Small intestine (tissue), 7 donors: ENCODE measurements at regions not wholly inside any gene's neighbourhood (a gene's known extent, or its start where the extent isn't known, plus 50 kb on each side); places are given as distances from the start of the nearest gene placed in this dataset.
A peak's percentile ranks its signal among the peaks of the same experiment; 100 is the strongest.

Source experiments
- DNase-seq, 2 donors: peaks; one replicate each; pipeline versions ENCODE4 v3.0.0 to v3.0.0-alpha.2; 2013
- FAIRE-seq: peaks from 2 replicates; lab custom pipeline; 2012; peaks lifted over from hg19 to GRCh38; lab: Jason Lieb, UNC
- H3K27ac ChIP-seq, 3 donors: one replicate each; pipeline ENCODE4 v1.5.1; 2013; ENCODE audit warnings: low read length in 2 of 3, mild to moderate bottlenecking in 2 of 3, control low read depth in 1 of 3, inconsistent platforms in 1 of 3, low read depth in 1 of 3, moderate library complexity in 1 of 3
- H3K27me3 ChIP-seq, 3 donors: one replicate each; pipeline ENCODE4 v1.6.1; 2013; ENCODE audit warnings: low read length in 3 of 3, inconsistent platforms in 1 of 3; ENCODE audit not compliant: control insufficient read depth in 3 of 3, insufficient read depth in 3 of 3
- H3K36me3 ChIP-seq, 3 donors: one replicate each; pipeline ENCODE4 v1.6.1; 2013; ENCODE audit warnings: low read length in 3 of 3, inconsistent platforms in 1 of 3, low read depth in 1 of 3, mild to moderate bottlenecking in 1 of 3, moderate library complexity in 1 of 3; ENCODE audit not compliant: control insufficient read depth in 3 of 3, insufficient read depth in 2 of 3
- H3K4me1 ChIP-seq, 3 donors: one replicate each; pipeline ENCODE4 v1.6.1; 2013; ENCODE audit warnings: low read length in 2 of 3, inconsistent platforms in 1 of 3, low read depth in 1 of 3, mild to moderate bottlenecking in 1 of 3, moderate library complexity in 1 of 3; ENCODE audit not compliant: control insufficient read depth in 3 of 3, insufficient read depth in 2 of 3
- H3K4me3 ChIP-seq, 3 donors: one replicate each; pipeline ENCODE4 v1.5.1; 2013; ENCODE audit warnings: low read length in 3 of 3, control low read depth in 1 of 3, inconsistent platforms in 1 of 3, low read depth in 1 of 3, mild to moderate bottlenecking in 1 of 3, moderate library complexity in 1 of 3
- H3K9me3 ChIP-seq, 2 donors: one replicate each; pipeline ENCODE4 v1.6.1; 2013; ENCODE audit warnings: low read depth in 1 of 2, low read length in 1 of 2; ENCODE audit not compliant: control insufficient read depth in 2 of 2, insufficient read depth in 1 of 2
- WGBS, 3 donors: extraction: QIAGEN DNeasy Blood & Tissue Kit; methylation state at CpG; one replicate each; pipeline ENCODE4 v1.1.7; 2013; 5-methylcytosine and 5-hydroxymethylcytosine counted together
- donor health status: healthy with polysubstance abuse.
- donor health status: control.
- donor health status: control.
- donor health status: Bipolar disorder and iron deficiency.
- donor health status: healthy.

DNA sequence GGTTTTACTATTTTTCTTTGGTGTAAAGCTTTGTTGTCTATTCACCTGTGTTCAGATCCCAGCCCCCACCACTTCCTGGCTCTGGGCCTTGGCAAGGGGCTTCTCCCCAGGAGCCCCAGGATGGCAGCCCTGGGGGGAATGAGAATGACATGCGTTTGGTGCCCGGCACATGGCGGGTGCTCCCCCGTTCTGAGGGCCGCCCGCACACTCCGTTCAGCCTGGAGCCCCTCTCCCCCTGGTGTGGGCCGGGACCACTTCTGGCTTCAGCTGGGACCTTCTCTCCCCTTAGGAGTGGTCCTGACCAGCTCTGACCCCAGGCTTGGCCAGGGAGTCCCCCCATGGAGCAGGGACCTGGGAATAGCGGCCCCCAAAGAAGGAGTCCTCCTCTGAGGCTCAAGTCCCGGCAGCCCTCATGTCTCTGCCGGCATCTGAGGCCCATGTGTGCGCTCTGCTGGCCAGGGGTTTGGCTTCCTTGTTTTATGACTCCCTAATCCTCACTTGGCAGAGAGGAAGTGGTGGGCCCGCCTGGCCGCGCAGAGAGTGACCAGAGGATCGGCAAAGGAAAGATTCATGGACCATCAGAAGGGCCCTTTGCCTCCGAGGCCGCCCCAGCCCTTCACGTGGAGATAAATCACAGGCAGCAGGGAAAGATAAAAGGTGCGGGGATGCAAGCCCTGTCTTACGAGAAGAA is 57.0 kb upstream of the LMX1B start:
- WGBS, 3 donors: 85 to 90% (median 89%) methylated on average over 21 of the region's 21 CpGs
- no peaks in the 10 kb centered on the region for H3K4me1 ChIP-seq
- no peak for FAIRE-seq

DNA sequence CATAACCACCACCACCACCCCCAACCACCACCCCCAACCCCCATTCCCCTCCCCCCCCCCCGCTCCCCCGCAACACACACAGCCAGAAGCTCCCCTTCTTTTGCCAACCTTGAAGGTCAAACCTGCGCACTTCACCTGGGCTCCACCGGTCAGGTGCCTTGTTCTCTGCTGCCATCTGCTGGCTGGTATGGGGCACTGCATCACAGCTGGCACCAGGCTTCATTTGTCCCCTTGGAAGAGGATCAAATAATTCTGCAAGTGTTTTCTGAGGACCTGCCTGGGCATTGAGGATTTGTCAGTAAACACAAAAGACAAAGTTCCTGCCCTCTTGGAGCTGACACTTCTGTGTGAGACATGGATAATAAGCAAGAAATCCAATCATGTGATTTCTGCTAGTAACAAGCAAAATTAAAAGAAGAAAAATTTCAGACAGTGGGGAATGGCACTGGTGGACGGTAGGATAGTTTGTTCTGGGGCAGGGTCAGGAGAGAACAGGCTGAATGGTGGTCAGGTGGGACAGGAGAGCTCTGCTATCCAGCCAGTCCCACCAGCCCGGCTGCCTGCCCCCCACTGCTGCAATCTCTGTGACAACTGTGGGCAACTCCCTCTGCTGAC is 55.6 kb upstream of the LMX1B start:
- FAIRE-seq (no peak), DNase-seq (peak; percentile 67 to 68)
- Histone ChIP-seq H3K27me3 (peaks cover 0 to 9% (median 2%) of the 10 kb centered on the region in 3 donors), H3K9me3 (no peaks in the 10 kb centered on the region), H3K27ac (no peak overlapping the region), H3K4me3 (no peak overlapping the region), H3K4me1 (no peaks in the 10 kb centered on the region), H3K36me3 (no peaks in the 10 kb centered on the region)
- WGBS, 3 donors: 8 to 17% (median 15%) methylated on average over 4 to 6 of the region's 6 CpGs

More for the DNA sequence above, 57.0 kb upstream of the LMX1B start:
- H3K27me3 ChIP-seq: peaks cover 0 to 4% (median 2%) of the 10 kb centered on the region in 3 donors
- no peak overlapping the region for H3K4me3 ChIP-seq
- H3K27ac ChIP-seq: no peak overlapping the region
- no peak for DNase-seq
- H3K9me3 ChIP-seq: no peaks in the 10 kb centered on the region
- H3K36me3 ChIP-seq: no peaks in the 10 kb centered on the region

DNA sequence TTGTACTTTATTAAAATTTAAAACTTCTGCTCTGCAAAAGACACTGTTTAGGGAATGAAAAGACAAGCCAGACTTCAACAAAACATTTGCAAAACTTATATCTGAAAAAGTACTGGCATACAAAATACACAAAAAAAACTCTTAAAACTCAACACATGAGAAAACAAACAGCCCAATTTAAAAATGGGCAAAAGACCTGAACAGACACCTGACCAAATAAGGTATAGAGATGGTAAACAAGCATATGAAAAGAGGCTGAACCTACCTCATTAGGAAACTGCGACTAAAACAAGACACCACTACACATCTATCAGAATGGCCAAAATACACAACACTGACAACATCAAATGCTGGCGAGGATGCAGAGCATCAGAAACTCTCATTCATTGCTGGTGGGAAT is 54.4 kb upstream of the LMX1B start:
- Histone ChIP-seq H3K27ac (no peak overlapping the region), H3K9me3 (no peaks in the 10 kb centered on the region), H3K27me3 (peaks cover 0 to 20% (median 4%) of the 10 kb centered on the region in 3 donors), H3K4me1 (no peaks in the 10 kb centered on the region), H3K4me3 (no peak overlapping the region), H3K36me3 (no peaks in the 10 kb centered on the region)
- DNase-seq (no peak), FAIRE-seq (no peak)
- WGBS, 3 donors: 86 to 89% (median 87%) methylated on average over 2 of the region's 2 CpGs

DNA sequence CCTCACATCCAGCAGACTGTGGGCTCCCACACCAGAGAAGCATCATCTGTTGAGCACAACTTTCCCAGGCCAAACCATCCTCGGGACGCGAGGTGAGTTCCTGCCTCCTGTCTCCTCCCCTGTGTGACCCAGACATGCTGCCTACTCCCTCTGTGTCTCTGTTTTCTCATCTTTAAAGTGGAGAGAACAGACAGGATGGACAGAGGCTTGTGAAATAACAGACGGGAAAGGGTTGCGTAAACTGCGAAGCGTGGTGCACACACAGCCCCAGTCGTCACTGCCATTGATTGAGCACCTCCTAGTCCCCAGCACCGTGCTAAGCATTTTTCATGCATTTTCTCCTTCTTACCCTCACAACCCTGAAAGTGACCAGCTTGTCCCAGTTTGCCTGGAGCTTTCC is 52.1 kb upstream of the LMX1B start:
- 52 to 67% (median 55%) methylated on average over 9 of the region's 9 CpGs for WGBS, 3 donors
- Histone ChIP-seq H3K36me3 (no peaks in the 10 kb centered on the region), H3K27me3 (peaks cover 0 to 28% (median 3%) of the 10 kb centered on the region in 3 donors), H3K27ac (no peak overlapping the region), H3K9me3 (no peaks in the 10 kb centered on the region), H3K4me1 (no peaks in the 10 kb centered on the region), H3K4me3 (no peak overlapping the region)
- DNase-seq (no peak), FAIRE-seq (no peak)

DNA sequence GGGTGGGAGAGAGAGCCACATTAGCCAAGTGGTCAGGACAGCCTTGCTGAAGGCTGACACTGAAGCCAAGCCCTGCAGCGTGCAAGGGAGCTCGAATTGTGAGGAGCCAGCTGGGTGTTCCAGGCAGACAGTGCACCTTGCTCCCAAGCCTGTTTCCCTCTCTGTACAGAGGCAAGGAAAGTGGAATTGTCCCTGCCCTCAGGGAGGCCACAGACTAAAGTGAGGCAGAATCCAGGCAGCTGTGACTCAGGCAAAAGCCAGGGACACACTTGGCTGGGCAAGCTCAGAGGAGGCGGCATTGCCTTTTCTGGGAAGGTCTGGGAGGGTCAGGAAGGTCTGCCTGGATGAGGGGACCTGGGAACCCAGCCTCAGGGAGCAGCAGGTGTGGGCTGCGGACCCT is 50.2 kb upstream of the LMX1B start:
- Histone ChIP-seq H3K9me3 (no peaks in the 10 kb centered on the region), H3K36me3 (no peaks in the 10 kb centered on the region), H3K4me1 (no peaks in the 10 kb centered on the region), H3K27me3 (peaks cover 0 to 32% (median 2%) of the 10 kb centered on the region in 3 donors), H3K27ac (no peak overlapping the region), H3K4me3 (no peak overlapping the region)
- 59 to 77% (median 65%) methylated on average over 4 of the region's 4 CpGs for WGBS, 3 donors
- FAIRE-seq (no peak), DNase-seq (no peak)
